ENCODE measurements at regions not wholly inside any gene's neighbourhood (a gene's known extent, or its start where the extent isn't known, plus 50 kb on each side); places are given as distances from the start of the nearest gene placed in this dataset.

- Histone ChIP-seq H3K4me3 (IDR thresholded peaks at IDR 0.05; ENCODE audit: insufficient read depth, low read depth, low read length) (no peak overlapping the region), H3K4me1 (ENCODE audit: low read depth, poor library complexity, severe bottlenecking) (no peaks in the 10 kb centered on the region), H3K9ac (no peak overlapping the region), H3K79me2 (ENCODE audit: insufficient read depth, low read depth) (no peaks in the 10 kb centered on the region), H3K27ac (no peak overlapping the region), H3K4me2 (no peak overlapping the region), H3K27me3 (ENCODE audit: insufficient read depth, low read depth) (no peaks in the 10 kb centered on the region), H4K20me1 (ENCODE audit: insufficient read depth) (no peaks in the 10 kb centered on the region), H3K36me3 (ENCODE audit: insufficient read depth) (no peaks in the 10 kb centered on the region), H2AFZ (ENCODE audit: low read depth) (no peak overlapping the region)
- TF ChIP-seq CTCF (conservative IDR thresholded peaks at IDR 0.05; ENCODE audit: low read depth, low read length): no peak
Observed at GRCh38 chr4:123874063-123874462, 477.5 kb downstream of the SPRY1 start.

- Histone ChIP-seq H3K9ac (no peak overlapping the region), H3K36me3 (ENCODE audit: insufficient read depth) (no peaks in the 10 kb centered on the region), H3K79me2 (ENCODE audit: insufficient read depth, low read depth) (no peaks in the 10 kb centered on the region), H4K20me1 (ENCODE audit: insufficient read depth) (no peaks in the 10 kb centered on the region), H3K4me2 (no peak overlapping the region), H3K4me1 (ENCODE audit: low read depth, poor library complexity, severe bottlenecking) (no peaks in the 10 kb centered on the region), H2AFZ (ENCODE audit: low read depth) (no peak overlapping the region), H3K27ac (no peak overlapping the region), H3K27me3 (ENCODE audit: insufficient read depth, low read depth) (no peaks in the 10 kb centered on the region), H3K4me3 (IDR thresholded peaks at IDR 0.05; ENCODE audit: insufficient read depth, low read depth, low read length) (no peak overlapping the region)
- TF ChIP-seq CTCF (conservative IDR thresholded peaks at IDR 0.05; ENCODE audit: low read depth, low read length): no peak
Observed at GRCh38 chr4:123876143-123876542, 479.5 kb downstream of the SPRY1 start.

- no peaks in the 10 kb centered on the region for H3K36me3 ChIP-seq (ENCODE audit: insufficient read depth)
- H3K27ac ChIP-seq: no peak overlapping the region
- no peak overlapping the region for H3K4me2 ChIP-seq
- H2AFZ ChIP-seq (ENCODE audit: low read depth): no peak overlapping the region
- no peaks in the 10 kb centered on the region for H3K27me3 ChIP-seq (ENCODE audit: insufficient read depth, low read depth)
- H3K9ac ChIP-seq: no peak overlapping the region
- no peak overlapping the region for H3K4me3 ChIP-seq (IDR thresholded peaks at IDR 0.05; ENCODE audit: insufficient read depth, low read depth, low read length)
- TF ChIP-seq CTCF (conservative IDR thresholded peaks at IDR 0.05; ENCODE audit: low read depth, low read length): no peak
- H3K79me2 ChIP-seq (ENCODE audit: insufficient read depth, low read depth): no peaks in the 10 kb centered on the region
- H3K4me1 ChIP-seq (ENCODE audit: low read depth, poor library complexity, severe bottlenecking): no peaks in the 10 kb centered on the region
- no peaks in the 10 kb centered on the region for H4K20me1 ChIP-seq (ENCODE audit: insufficient read depth)
Observed at GRCh38 chr4:123876671-123877101, 480.1 kb downstream of the SPRY1 start.

GRCh38 chr4:123877551-123877950, 481.0 kb downstream of the SPRY1 start:
- H2AFZ ChIP-seq (ENCODE audit: low read depth): no peak overlapping the region
- H3K4me1 ChIP-seq (ENCODE audit: low read depth, poor library complexity, severe bottlenecking): no peaks in the 10 kb centered on the region
- H3K36me3 ChIP-seq (ENCODE audit: insufficient read depth): no peaks in the 10 kb centered on the region
- no peaks in the 10 kb centered on the region for H4K20me1 ChIP-seq (ENCODE audit: insufficient read depth)
- H3K27me3 ChIP-seq (ENCODE audit: insufficient read depth, low read depth): no peaks in the 10 kb centered on the region
- H3K4me2 ChIP-seq: no peak overlapping the region
- H3K4me3 ChIP-seq (IDR thresholded peaks at IDR 0.05; ENCODE audit: insufficient read depth, low read depth, low read length): no peak overlapping the region
- H3K79me2 ChIP-seq (ENCODE audit: insufficient read depth, low read depth): no peaks in the 10 kb centered on the region
- no peak overlapping the region for H3K9ac ChIP-seq
- no peak for TF ChIP-seq CTCF (conservative IDR thresholded peaks at IDR 0.05; ENCODE audit: low read depth, low read length)
- H3K27ac ChIP-seq: no peak overlapping the region

Measured in KMS-11 (cell line).